KMS-11 (cell line): ENCODE measurements at regions not wholly inside any gene's neighbourhood (a gene's known extent, or its start where the extent isn't known, plus 50 kb on each side); places are given as distances from the start of the nearest gene placed in this dataset.

Experiments
- H2AFZ ChIP-seq: fragments of 200-600 bp; sonication (generic); 2 replicates; pipeline ENCODE4 v1.6.1; 2016; ENCODE audit warnings: antibody characterized with exemption, mixed run types, low read depth
- H3K27ac ChIP-seq: fragments of 200-600 bp; sonication (generic); 2 replicates; pipeline ENCODE4 v1.6.1; 2016; ENCODE audit warnings: mild to moderate bottlenecking, mixed run types
- H3K27me3 ChIP-seq: fragments of 200-600 bp; sonication (generic); 2 replicates; pipeline ENCODE4 v1.6.1; 2017; ENCODE audit warnings: mild to moderate bottlenecking, low read depth, mixed run types, moderate library complexity; ENCODE audit not compliant: insufficient read depth
- H3K36me3 ChIP-seq: fragments of 200-600 bp; sonication (generic); 2 replicates; pipeline ENCODE4 v1.6.1; 2017; ENCODE audit warnings: mild to moderate bottlenecking, mixed run types; ENCODE audit not compliant: insufficient read depth
- H3K4me1 ChIP-seq: fragments of 200-600 bp; sonication (generic); 2 replicates; pipeline ENCODE4 v1.6.1; 2016; ENCODE audit warnings: mild to moderate bottlenecking, low read depth, mixed run types; ENCODE audit not compliant: poor library complexity, severe bottlenecking
- H3K4me2 ChIP-seq: fragments of 200-600 bp; sonication (generic); 2 replicates; pipeline ENCODE4 v1.7.0; 2016; ENCODE audit warnings: mild to moderate bottlenecking, mixed run types
- H3K4me3 ChIP-seq: fragments of 200-600 bp; sonication (generic); IDR thresholded peaks from 2 replicates; pipeline ENCODE4 v1.6.1; 2017; ENCODE audit warnings: low read depth, low read length, mixed read lengths; ENCODE audit not compliant: insufficient read depth
- H3K79me2 ChIP-seq: fragments of 200-600 bp; sonication (generic); 2 replicates; pipeline ENCODE4 v1.6.1; 2016; ENCODE audit warnings: low read depth, mixed run types; ENCODE audit not compliant: insufficient read depth
- H3K9ac ChIP-seq: fragments of 200-600 bp; sonication (generic); 2 replicates; pipeline ENCODE4 v1.6.1; 2016; ENCODE audit warnings: mild to moderate bottlenecking, mixed run types
- H4K20me1 ChIP-seq: fragments of 200-600 bp; sonication (generic); 2 replicates; pipeline ENCODE4 v1.6.1; 2016; ENCODE audit warnings: mild to moderate bottlenecking, mixed run types; ENCODE audit not compliant: insufficient read depth
- CTCF ChIP-seq: fragments of 200-600 bp; sonication (generic); conservative IDR thresholded peaks from 2 replicates; pipeline ENCODE4 v1.6.1; 2017; ENCODE audit warnings: low read depth, mild to moderate bottlenecking, antibody characterized with exemption, low read length, moderate library complexity, mixed read lengths

- TF ChIP-seq CTCF: no peak
Measured at GRCh38 chr2:31660165-31660564, 79.4 kb upstream of the SRD5A2 start.

DNA sequence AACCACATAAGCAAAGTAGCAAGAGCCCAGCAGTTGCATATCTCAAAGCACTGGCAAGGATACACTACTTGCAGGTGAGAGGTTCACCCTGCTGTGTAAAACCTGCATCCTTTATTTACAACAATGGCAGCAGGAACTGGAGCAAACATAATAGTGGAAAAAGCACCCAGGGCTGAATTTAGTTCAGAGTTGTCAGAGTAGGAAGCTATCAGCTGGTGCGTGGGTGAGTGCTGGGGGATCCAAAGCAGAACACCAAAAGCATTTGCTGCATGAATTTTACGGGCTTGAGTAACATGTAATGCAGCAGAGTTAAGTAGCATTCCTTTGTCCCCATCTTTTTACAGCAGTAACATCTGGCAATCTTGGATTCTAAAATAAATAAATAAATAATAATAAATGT, 73.5 kb upstream of the SRD5A2 start:
- Histone ChIP-seq H3K79me2 (no peaks in the 10 kb centered on the region), H3K27me3 (no peaks in the 10 kb centered on the region), H3K4me1 (no peaks in the 10 kb centered on the region), H3K36me3 (no peaks in the 10 kb centered on the region), H3K27ac (no peak overlapping the region), H4K20me1 (no peaks in the 10 kb centered on the region), H3K4me2 (no peak overlapping the region), H2AFZ (no peak overlapping the region), H3K9ac (no peak overlapping the region), H3K4me3 (no peak overlapping the region)
- no peak for TF ChIP-seq CTCF

More at GRCh38 chr2:31660165-31660564, 79.4 kb upstream of the SRD5A2 start:
- no peaks in the 10 kb centered on the region for H3K4me1 ChIP-seq
- H2AFZ ChIP-seq: no peak overlapping the region
- no peaks in the 10 kb centered on the region for H3K27me3 ChIP-seq
- H3K79me2 ChIP-seq: no peaks in the 10 kb centered on the region
- no peak overlapping the region for H3K4me3 ChIP-seq
- no peak overlapping the region for H3K9ac ChIP-seq
- no peak overlapping the region for H3K4me2 ChIP-seq
- H4K20me1 ChIP-seq: no peaks in the 10 kb centered on the region
- no peaks in the 10 kb centered on the region for H3K36me3 ChIP-seq
- H3K27ac ChIP-seq: no peak overlapping the region

GRCh38 chr2:31651736-31652135, 71.0 kb upstream of the SRD5A2 start:
- Histone ChIP-seq H3K36me3 (no peaks in the 10 kb centered on the region), H3K4me1 (no peaks in the 10 kb centered on the region), H3K4me2 (no peak overlapping the region), H4K20me1 (no peaks in the 10 kb centered on the region), H3K27ac (no peak overlapping the region), H3K9ac (no peak overlapping the region), H3K27me3 (no peaks in the 10 kb centered on the region), H3K4me3 (no peak overlapping the region), H2AFZ (no peak overlapping the region), H3K79me2 (no peaks in the 10 kb centered on the region)
- TF ChIP-seq CTCF: no peak

GRCh38 chr2:31651267-31651666, 70.5 kb upstream of the SRD5A2 start:
- no peak for TF ChIP-seq CTCF
- Histone ChIP-seq H3K4me1 (no peaks in the 10 kb centered on the region), H4K20me1 (no peaks in the 10 kb centered on the region), H3K36me3 (no peaks in the 10 kb centered on the region), H3K27ac (no peak overlapping the region), H3K27me3 (no peaks in the 10 kb centered on the region), H2AFZ (no peak overlapping the region), H3K4me2 (no peak overlapping the region), H3K4me3 (no peak overlapping the region), H3K9ac (no peak overlapping the region), H3K79me2 (no peaks in the 10 kb centered on the region)
